GM23248 (cell line): ENCODE measurements at regions not wholly inside any gene's neighbourhood (a gene's known extent, or its start where the extent isn't known, plus 50 kb on each side); places are given as distances from the start of the nearest gene placed in this dataset.
A peak's percentile ranks its signal among the peaks of the same experiment; 100 is the strongest.

Experiments
- DNase-seq: peaks from one replicate; pipeline ENCODE4 v3.0.0-alpha.2; 2015
- H2AFZ ChIP-seq: fragments of 200-600 bp; sonication (generic); 2 replicates; pipeline ENCODE4 v1.6.1; 2016; ENCODE audit warnings: antibody characterized with exemption
- H3F3A ChIP-seq: fragments of 200-600 bp; sonication (generic); 2 replicates; pipeline ENCODE4 v1.6.1; 2016; ENCODE audit warnings: mild to moderate bottlenecking, antibody characterized with exemption, mixed run types; ENCODE audit not compliant: insufficient read depth
- H3K27ac ChIP-seq: fragments of 200-600 bp; sonication (generic); 2 replicates; pipeline ENCODE4 v1.5.1; 2016; ENCODE audit warnings: mild to moderate bottlenecking
- H3K27me3 ChIP-seq: fragments of 200-600 bp; sonication (generic); replicated peaks from 2 replicates; pipeline ENCODE4 v1.6.1; 2016; ENCODE audit warnings: mild to moderate bottlenecking; ENCODE audit not compliant: insufficient read depth
- H3K36me3 ChIP-seq: fragments of 200-600 bp; sonication (generic); 2 replicates; pipeline ENCODE4 v1.6.1; 2016; ENCODE audit warnings: low read depth, mild to moderate bottlenecking
- H3K4me1 ChIP-seq: fragments of 200-600 bp; sonication (generic); 2 replicates; pipeline ENCODE4 v1.6.1; 2016; ENCODE audit warnings: mild to moderate bottlenecking; ENCODE audit not compliant: insufficient read depth
- H3K4me2 ChIP-seq: fragments of 200-600 bp; sonication (generic); one replicate; pipeline ENCODE4 v1.6.1; 2016; ENCODE audit warnings: mild to moderate bottlenecking; ENCODE audit not compliant: unreplicated experiment
- H3K4me3 ChIP-seq: fragments of 200-600 bp; sonication (generic); 2 replicates; pipeline ENCODE4 v1.5.1; 2016; ENCODE audit warnings: mild to moderate bottlenecking
- H3K79me2 ChIP-seq: fragments of 200-600 bp; sonication (generic); 2 replicates; pipeline ENCODE4 v1.6.1; 2016; ENCODE audit warnings: mild to moderate bottlenecking; ENCODE audit not compliant: insufficient read depth
- H3K9ac ChIP-seq: fragments of 200-600 bp; sonication (generic); 2 replicates; pipeline ENCODE4 v1.6.1; 2016; ENCODE audit warnings: mild to moderate bottlenecking
- H3K9me2 ChIP-seq: fragments of 200-600 bp; sonication (generic); 2 replicates; pipeline ENCODE4 v1.6.1; 2016; ENCODE audit warnings: mixed run types, mild to moderate bottlenecking, moderate library complexity; ENCODE audit not compliant: insufficient read depth
- H3K9me3 ChIP-seq: fragments of 200-600 bp; sonication (generic); one replicate; pipeline ENCODE4 v1.6.1; 2017; ENCODE audit warnings: low read depth
- H4K20me1 ChIP-seq: fragments of 200-600 bp; sonication (generic); 2 replicates; pipeline ENCODE4 v1.6.0; 2016; ENCODE audit not compliant: insufficient read depth
- EZH2 ChIP-seq: fragments of 200-600 bp; sonication (generic); IDR thresholded peaks from 2 replicates; pipeline ENCODE4 v1.6.1; 2018; ENCODE audit warnings: antibody characterized with exemption, mild to moderate bottlenecking; ENCODE audit not compliant: insufficient read depth, poor library complexity, severe bottlenecking
- EZH2phosphoT487 ChIP-seq: fragments of 200-600 bp; sonication (generic); IDR thresholded peaks from 2 replicates; pipeline ENCODE4 v1.6.1; 2018; ENCODE audit warnings: antibody characterized with exemption, moderate library complexity, mild to moderate bottlenecking, low read depth; ENCODE audit not compliant: insufficient read depth
- whole genome bisulfite sequencing, 2 experiments: methylation state at CpG; one replicate each; pipeline ENCODE4 v1.1.6; 2015 to 2017; ENCODE audit warnings: low lambda C conversion rate in 2 of 2, low coverage in 1 of 2; ENCODE audit errors: missing lambda C conversion rate in 2 of 2; 5-methylcytosine and 5-hydroxymethylcytosine counted together
- in situ Hi-C: fragments of 300-500 bp; cut with MboI; formaldehyde crosslinking; loops from 2 replicates; pipeline ENCODE4 v1.15.0; 2020

DNA sequence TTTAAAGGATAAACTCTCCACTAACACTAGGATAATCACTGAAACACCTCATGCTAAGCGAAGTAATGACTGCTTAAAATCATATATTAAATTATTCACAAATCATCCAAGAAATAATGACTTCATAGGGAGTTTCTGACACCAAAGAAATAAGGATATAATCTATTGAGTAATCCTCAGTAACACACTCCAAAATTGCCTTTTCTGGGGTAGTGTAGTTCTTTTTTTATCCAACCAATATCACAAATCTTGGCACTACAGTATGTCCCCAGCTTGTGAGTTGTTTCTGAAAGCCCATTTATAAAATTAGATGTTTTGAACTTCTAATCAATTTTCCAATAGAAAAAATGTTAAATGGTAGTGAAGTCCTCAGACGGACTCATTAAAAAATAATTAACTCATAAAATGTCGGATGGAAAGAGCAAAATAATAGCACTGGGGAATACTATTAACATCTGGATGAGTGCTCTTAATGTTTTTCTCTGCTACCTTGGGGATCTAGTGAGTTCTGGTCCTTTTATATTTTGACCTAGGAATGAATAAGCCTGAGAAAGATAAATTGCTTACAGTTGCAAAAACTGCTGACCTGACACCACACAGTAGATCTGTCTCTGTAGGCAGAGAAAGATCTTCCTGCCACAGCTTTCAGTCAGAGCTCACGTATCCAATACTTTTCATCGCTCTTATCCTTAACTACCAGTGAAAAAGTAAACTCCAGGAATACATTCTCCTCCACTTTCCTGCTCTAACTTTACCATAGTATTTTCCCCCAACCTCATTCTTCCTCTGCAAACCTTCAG, 618.5 kb upstream of the ANKRD30A start:
- no peak overlapping the region for H3K4me2 ChIP-seq
- no peak overlapping the region for H3K9ac ChIP-seq
- TF ChIP-seq EZH2 (no peak), EZH2phosphoT487 (no peak)
- H2AFZ ChIP-seq = peak overlapping the region; percentile 51; the same call in 1 of the 2 replicates
- WGBS, 2 experiments = 52 to 53% methylated on average over 5 of the region's 5 CpGs
- no peaks in the 10 kb centered on the region for H3K27me3 ChIP-seq
- no peaks in the 10 kb centered on the region for H4K20me1 ChIP-seq
- no peaks in the 10 kb centered on the region for H3K9me3 ChIP-seq
- H3K36me3 ChIP-seq = no peaks in the 10 kb centered on the region
- H3K4me3 ChIP-seq = no peak overlapping the region
- no peak for DNase-seq
- in situ Hi-C loops = no loop called here
- no peaks in the 10 kb centered on the region for H3K9me2 ChIP-seq
- H3K79me2 ChIP-seq = no peaks in the 10 kb centered on the region
- no peak overlapping the region for H3K27ac ChIP-seq
- H3K4me1 ChIP-seq = no peaks in the 10 kb centered on the region
- no peaks in the 10 kb centered on the region for H3F3A ChIP-seq

DNA sequence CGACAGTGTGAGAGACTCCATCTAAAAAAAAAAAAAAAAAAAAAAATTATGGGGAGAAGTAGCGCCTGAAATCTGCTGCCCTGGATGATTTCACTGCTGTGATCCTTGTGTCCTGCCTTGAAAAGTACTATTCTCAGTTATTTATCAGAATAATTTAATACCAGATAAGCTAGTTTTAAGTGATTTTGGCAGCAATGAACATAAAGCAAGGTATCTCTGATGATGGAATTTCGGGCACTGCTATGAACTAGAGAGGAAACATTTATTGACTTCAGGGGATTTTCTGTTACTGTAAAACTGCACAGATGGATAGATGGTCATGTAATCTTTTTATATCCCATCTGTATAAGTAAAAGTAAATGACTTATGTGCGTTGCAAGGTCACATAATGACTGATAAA, 619.1 kb upstream of the ANKRD30A start:
- no peaks in the 10 kb centered on the region for H3K9me3 ChIP-seq
- no peaks in the 10 kb centered on the region for H3K9me2 ChIP-seq
- no peaks in the 10 kb centered on the region for H3K36me3 ChIP-seq
- H4K20me1 ChIP-seq = no peaks in the 10 kb centered on the region
- WGBS, 2 experiments = 50% methylated on average over 4 of the region's 4 CpGs
- no peak overlapping the region for H2AFZ ChIP-seq
- H3K9ac ChIP-seq = no peak overlapping the region
- H3K4me1 ChIP-seq = no peaks in the 10 kb centered on the region
- no peaks in the 10 kb centered on the region for H3F3A ChIP-seq
- no peak for TF ChIP-seq EZH2phosphoT487
- no peak for TF ChIP-seq EZH2
- no peak overlapping the region for H3K4me3 ChIP-seq
- H3K27ac ChIP-seq = no peak overlapping the region
- H3K79me2 ChIP-seq = no peaks in the 10 kb centered on the region
- in situ Hi-C loops = no loop called here
- no peak for DNase-seq
- H3K4me2 ChIP-seq = no peak overlapping the region
- H3K27me3 ChIP-seq = no peaks in the 10 kb centered on the region

DNA sequence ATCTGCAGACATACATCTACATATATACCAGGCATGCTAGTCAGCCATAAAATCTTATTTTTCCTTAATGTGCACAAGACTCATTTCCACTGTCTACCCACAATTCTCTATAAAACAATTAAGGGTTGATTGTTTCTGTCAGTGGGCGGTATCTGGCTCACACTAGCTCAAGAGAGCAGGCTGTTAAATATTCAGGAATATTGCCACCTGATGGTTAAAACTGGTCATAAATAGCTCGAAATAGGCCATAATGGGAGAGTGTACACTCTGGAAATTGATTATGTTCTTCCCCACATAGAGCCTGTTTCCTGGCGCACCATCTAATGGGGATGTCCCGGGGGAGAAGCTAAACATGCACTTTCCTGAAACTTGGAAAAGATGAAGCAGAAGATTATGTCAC, 620.6 kb upstream of the ANKRD30A start:
- H3K9ac ChIP-seq = no peak overlapping the region
- no peaks in the 10 kb centered on the region for H3K9me3 ChIP-seq
- H3K27ac ChIP-seq = no peak overlapping the region
- H3K9me2 ChIP-seq = no peaks in the 10 kb centered on the region
- no peaks in the 10 kb centered on the region for H3K36me3 ChIP-seq
- peak; percentile 13 for DNase-seq
- peaks cover 6% of the 10 kb centered on the region for H3K4me1 ChIP-seq
- no peaks in the 10 kb centered on the region for H4K20me1 ChIP-seq
- no peak overlapping the region for H3K4me2 ChIP-seq
- no peak overlapping the region for H3K4me3 ChIP-seq
- H3K79me2 ChIP-seq = no peaks in the 10 kb centered on the region
- TF ChIP-seq EZH2phosphoT487 (no peak), EZH2 (no peak)
- H2AFZ ChIP-seq = no peak overlapping the region
- WGBS, 2 experiments = 74 to 77% methylated on average over 4 of the region's 4 CpGs
- H3F3A ChIP-seq = no peaks in the 10 kb centered on the region; the same call in 1 of the 2 replicates
- in situ Hi-C loops = no loop called here
- H3K27me3 ChIP-seq = no peaks in the 10 kb centered on the region

DNA sequence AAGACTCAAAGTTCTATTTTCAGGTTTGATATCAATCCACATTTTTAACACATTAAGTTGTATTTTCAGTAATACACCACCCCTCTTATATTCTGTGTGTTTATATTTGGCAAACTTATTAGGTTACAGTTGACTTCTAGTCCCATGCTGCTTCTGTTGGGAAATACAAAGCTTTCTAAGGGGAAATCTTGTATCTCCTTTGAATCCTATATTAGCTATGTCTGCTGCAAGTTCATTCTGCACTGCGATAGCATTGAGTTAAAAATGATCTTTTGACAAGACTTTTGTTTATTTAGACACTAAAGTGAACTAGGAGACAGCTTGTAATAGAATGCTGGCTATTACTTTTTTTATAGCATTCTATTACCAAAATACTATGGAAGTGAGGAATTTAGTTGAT, 625.1 kb upstream of the ANKRD30A start:
- no peak overlapping the region for H3K4me2 ChIP-seq
- no peak overlapping the region for H2AFZ ChIP-seq

More for the DNA sequence above, 625.1 kb upstream of the ANKRD30A start:
- H3K4me1 ChIP-seq = peaks cover 11% of the 10 kb centered on the region
- H3K36me3 ChIP-seq = no peaks in the 10 kb centered on the region
- in situ Hi-C loops = no loop called here
- no peak overlapping the region for H3K9ac ChIP-seq
- H3F3A ChIP-seq = no peaks in the 10 kb centered on the region; the same call in 1 of the 2 replicates
- H3K9me3 ChIP-seq = no peaks in the 10 kb centered on the region
- TF ChIP-seq EZH2phosphoT487 = no peak
- TF ChIP-seq EZH2 = no peak
- WGBS, 2 experiments = 91 to 100% methylated on average over 1 of the region's 1 CpG
- no peak overlapping the region for H3K27ac ChIP-seq
- no peak overlapping the region for H3K4me3 ChIP-seq
- H3K9me2 ChIP-seq = no peaks in the 10 kb centered on the region
- no peaks in the 10 kb centered on the region for H3K79me2 ChIP-seq
- no peaks in the 10 kb centered on the region for H4K20me1 ChIP-seq
- H3K27me3 ChIP-seq = no peaks in the 10 kb centered on the region
- DNase-seq = no peak
